CD4-positive, alpha-beta T cell treated with Interleukin-21 for 1 hour (primary cell): ENCODE measurements at regions not wholly inside any gene's neighbourhood (a gene's known extent, or its start where the extent isn't known, plus 50 kb on each side); places are given as distances from the start of the nearest gene placed in this dataset.

Experiments
- DNase-seq: peaks from one replicate; pipeline ENCODE4 v3.0.0-alpha.2; 2020

DNA sequence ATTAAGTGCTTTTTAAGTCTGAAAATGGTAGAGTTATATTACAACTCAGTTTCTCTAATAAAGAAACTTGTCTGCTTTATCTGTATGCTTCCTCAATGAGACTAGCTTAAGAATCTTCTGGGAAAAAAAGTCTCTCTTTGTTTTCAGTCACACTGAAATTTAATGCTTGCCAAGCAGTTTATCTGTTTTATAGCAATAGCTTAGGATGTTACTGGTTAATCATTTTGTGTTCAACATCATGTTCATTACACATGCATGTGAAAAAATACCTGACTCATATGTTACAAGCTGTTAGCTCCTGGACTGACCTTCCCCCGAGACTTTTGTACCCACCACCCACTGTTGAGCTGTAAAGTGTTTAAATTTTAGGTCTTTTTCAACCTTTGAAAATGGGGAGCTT, 706.2 kb upstream of the CBLB start:
- no peak for DNase-seq

DNA sequence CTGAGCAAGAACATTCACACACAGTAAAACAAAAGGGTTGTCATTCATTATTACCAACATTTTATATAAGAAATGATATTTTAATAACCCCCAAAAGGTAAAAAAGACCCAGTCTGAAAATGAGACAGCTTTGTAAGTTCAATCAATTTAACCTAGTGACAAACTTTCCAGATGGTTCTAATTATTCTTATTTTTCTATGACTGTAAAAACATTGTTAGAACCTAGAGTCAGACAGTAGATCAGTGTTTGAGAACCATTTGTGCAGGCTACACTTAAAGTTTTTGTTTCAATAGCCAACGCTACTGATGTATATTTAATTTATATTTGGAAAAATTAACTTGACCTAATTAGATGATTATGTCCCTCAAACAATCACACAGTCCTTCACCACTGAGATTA, 708.4 kb upstream of the CBLB start:
- no peak for DNase-seq

DNA sequence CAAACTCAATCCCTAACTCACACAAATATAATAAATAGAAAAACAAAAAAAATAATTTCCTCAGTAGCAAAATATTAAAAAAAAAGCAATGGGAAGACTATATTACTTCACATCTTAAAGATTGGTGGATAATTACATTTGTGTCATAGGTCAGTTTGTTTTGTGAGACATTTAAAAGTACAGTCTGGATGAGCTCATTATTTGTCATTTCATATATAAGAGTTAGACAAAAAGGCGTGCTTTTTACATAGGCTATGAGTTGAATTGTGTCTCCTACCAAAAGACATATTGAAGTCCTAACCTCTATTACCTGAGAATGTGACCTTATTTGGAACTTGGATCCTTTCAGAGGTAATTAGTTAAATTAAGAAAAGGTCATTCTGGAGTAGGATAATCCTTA, 710.1 kb upstream of the CBLB start:
- no peak for DNase-seq

DNA sequence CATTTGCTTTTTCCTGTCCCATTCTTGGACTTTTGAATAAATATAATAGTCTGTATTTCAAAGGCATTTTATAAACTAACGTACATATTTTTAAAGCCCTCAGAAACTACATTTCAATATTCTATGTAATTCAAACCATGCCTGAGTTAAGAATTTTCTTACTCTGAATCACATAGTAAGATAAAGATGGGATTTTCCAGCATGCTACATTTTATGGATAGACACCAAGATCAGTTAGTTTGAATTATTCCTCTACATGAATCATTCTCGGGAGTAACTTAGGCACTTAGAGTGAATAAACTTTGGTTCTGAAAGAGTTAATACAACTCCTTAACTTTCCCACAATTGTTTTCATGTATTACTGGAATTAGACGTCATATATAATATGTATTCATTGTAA, 713.3 kb upstream of the CBLB start:
- DNase-seq = no peak

DNA sequence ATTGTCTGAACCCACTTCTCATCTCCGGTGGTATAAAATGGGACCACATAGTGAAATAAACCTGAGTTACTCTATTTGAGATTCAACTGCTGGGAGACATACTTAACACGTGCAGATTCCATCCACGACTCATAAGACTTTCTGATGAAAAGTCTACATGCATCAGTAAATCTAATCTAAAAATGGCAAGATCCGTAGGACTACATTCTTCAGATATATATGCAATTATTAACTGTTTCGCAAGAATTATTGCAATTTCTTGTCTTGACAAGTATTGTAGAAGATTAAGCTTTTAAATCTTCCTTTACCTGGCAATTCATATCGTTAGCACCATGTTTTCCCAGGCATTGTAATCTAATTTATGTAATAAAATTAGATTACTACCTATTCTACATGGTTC, 718.7 kb upstream of the CBLB start:
- no peak for DNase-seq

DNA sequence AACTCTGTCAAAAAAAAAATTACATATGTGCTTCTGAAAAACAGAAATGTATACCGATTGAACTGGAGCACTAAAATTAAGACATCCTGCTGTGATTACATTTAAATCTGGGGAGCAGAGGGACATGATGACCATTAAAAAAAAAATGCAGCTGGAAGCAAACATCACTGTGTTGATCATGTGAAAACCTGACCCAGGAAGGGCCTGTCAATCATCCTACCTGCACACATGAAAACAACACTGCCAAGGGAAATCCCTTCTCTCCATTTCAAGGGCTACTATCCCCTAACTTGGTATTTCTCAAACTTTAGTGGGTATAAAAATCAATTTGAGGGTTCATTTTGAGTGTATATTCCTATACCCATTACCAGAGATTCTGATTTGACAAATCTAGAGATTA, 719.9 kb upstream of the CBLB start:
- DNase-seq = no peak

DNA sequence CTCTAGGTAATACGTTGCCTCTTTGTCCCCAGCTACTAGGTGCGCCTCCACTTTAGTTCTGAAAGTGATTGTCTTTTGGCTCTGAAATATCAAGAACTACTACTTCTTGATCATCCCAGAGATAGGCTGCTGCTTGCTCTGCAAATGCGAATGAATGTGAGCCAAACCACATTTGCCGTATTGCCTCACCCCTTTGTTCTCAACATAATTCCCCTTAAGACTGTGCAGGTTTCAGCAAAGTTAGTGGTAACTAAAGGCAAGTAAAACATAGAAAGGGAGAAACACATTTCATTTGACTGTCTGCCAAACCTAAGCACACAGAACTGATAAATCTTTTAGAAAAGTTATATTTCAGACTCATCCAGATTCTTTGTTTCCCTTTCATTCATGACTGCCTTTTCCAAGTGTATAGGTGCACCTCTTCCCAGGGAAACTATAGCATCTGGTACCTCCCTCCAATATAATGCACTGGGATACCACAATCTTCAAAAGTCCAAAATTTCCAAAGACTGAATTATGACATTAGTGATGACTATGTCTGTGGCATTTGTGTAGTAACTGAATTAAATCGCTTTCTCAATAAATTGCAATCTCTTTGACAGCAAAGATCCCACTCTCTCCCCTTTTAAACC, 720.6 kb upstream of the CBLB start:
- DNase-seq = no peak

DNA sequence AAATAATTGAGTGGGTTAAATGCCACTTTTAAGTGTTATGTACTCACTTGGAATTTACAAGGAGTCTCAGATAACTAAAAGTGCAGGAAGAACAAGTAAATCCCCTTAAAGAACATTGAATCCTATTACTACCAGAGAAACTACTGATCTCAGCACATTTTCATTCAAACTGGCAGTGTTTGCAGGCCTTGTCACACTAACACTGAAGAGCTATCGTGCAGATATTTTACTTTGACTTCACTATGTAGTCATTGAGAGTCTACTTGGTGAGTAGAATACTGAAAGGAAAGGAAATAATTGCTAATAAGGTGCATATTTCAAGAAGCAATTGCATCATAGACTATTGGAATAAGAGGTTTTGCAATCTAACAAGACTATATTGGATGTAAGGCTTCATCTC, 721.4 kb upstream of the CBLB start:
- DNase-seq = no peak

DNA sequence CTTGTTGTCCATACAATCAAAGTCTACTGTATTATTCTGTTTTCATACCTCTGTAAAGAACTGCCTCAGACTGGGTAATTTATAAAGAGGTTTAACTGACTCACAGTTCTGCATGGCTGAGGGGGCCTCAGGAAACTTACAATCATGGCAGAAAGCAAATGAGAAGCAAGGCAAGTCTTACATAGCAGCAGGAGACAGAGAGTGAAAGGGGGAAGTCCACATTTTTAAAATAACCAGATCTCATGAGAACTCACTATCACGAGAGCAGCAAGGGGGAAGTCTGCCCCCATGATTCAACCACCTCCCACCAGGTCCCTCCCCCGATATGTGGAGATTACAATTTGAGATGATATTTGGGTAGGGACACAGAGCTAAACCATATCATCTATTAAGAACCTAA, 724.6 kb upstream of the CBLB start:
- no peak for DNase-seq

DNA sequence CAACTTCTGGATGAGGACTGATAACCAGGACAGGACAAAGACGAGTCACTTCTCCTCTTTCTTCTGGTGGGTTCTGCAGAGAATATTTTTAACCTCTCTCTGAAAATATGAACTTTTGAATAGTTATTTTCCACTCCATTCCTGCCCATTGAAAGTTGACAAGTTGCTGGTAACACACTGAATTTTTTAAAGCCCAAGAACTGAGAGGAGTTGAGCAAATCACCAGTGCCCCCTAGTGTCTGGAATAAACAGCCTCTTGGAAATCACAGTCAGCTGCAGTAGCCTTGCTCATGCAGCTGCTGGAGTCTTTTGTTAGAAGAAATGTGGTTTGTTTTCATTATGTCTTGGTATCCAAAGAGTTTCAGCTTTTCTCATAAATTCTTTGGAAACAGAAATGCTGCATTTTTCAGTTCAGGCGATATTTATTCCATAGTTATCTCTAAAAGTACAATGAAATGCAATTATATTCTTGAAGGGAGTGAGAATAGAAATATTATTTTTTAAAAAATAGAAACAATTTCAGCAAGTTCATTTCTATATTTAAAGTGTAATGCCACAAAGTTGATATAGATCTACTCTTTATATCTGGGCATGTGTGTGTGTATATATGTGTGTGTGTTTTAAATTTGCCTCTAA, 741.0 kb upstream of the CBLB start:
- DNase-seq = peak; percentile 75

DNA sequence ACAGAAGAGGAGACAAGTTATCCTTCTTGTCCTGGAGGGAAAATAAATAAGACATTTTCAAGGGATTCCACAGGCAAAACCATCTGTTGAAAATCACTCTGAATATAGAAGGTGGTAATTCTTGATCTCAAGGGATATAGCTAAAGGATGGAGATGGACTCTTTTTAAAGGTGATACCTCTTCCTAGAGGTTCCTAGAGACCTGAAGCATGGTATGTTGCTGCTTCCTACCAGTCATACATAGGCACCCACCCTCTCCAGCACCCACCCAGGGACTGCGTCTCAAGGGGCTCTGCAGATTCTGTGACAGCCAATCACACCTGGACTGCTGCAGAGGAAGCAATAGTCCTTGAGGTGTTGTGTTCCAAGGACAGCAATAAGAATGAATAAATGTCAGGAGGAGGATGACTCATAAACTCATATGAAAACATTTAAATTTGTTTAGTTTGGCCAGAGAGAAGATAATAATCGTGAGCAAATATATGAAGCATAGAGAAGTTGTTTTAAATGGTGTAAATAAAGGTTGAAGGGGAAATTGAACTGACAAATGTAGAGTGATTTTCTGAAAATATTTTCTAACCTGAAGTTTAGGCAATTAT, 741.6 kb upstream of the CBLB start:
- DNase-seq = no peak

DNA sequence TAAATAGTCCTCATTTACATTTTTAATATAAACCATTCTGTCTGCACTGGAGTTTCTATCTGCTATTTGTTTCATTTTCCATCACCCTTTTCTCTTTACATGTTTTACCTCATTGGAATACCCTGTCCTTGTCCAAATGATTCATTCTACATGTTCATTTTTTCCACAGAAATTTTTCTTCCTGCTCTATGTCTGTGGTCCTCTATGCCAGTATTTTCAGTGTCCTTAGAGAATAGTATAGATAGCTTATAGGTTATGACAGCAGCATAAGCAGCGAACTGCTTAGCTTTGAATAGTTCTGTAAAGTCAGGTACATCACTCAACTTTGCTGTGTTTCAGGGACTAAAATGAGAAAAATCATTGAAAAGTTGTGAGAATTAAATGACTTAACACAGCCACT, 742.3 kb upstream of the CBLB start:
- no peak for DNase-seq

DNA sequence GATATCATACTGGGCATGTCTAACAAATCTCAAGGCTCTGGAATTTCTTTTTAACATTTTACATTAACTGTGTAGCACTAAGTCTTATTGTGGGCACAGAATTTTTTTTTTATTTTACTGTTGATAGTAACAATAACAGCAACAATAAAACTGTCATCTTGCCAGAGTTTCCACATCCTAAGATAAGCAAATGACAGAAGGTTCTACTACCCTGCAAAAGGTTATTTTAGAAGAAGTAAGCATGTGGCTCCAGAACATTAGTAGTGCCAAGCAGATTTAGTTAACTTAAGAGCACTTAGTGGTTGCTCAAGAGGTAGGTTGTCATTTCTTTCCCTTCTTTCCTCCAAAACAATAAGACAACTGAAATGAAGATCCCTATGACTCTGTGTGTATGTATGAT, 743.0 kb upstream of the CBLB start:
- DNase-seq = no peak

DNA sequence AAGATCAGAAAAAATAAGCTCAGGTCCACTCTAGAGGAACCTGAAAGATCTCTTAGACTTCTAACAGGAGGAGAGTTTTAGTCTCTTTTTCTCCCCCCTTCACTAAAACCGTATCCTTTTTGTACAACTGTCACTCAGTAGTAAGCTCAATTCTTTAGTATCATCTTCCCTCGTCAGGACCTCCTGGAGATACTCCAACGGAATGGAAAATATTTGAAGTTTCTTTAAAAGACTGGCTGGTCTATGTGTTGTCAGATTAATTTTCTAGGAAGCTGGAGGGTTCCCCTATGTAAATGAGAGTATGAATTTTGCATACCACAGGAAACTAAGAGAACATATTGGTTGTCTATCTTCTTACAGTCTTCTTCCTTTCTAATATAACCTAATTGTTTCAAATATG, 747.7 kb upstream of the CBLB start:
- no peak for DNase-seq

DNA sequence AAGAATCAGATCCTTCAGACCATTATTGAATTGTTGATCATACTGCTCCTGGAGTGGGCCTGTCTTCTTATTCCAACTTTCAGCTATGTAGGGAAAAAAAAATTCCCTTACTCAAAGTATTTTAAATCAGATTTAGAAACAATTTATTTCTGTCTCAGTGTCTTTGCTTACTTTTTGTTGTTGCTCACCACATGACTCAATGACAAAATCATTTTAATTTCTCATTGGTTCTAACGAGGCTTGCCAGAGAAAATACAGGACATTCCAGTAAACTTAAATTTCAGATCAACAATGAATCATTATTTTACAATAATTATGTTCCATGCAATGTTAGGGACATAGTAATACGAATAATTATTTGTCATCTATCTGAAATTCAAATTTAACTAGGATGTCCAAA, 748.5 kb upstream of the CBLB start:
- no peak for DNase-seq

DNA sequence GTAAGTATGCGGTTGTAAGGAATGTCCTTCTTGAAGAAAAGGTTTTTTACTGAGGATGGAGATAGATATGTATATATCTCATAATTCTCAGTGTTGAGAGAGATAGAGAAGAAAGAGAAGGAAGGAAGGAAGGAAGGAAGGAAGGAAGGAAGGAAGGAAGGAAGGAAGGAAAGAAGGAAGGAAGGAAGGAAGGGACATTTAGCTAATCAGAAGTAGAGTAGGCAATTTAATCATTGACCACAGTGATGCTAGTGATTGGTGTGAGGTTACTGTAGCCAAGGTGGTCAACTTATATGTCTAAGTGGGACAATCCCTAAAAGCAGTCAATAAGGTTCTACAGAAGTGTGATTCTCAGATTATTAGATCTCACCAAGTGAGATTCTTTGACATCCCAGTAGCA, 751.8 kb upstream of the CBLB start:
- DNase-seq = no peak

DNA sequence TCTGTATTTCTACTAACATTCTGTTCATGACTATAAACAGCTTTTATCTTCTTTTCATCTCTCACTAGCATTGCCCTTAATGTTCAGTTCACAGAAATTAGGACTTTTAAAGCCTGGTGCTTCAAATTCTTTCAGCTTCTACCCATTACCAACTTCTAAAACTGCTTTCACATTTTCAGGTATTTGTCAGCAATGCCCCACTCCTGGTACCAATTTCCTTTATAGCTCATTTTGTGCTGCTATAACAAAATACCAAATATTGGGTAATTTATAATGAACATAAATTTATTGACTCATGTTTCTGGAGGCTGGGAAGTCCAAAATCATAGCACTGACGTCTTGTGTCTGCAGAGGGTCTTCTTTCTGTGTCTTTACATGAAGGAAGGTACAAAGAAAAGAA, 753.1 kb upstream of the CCDC54 start:
- DNase-seq = no peak

DNA sequence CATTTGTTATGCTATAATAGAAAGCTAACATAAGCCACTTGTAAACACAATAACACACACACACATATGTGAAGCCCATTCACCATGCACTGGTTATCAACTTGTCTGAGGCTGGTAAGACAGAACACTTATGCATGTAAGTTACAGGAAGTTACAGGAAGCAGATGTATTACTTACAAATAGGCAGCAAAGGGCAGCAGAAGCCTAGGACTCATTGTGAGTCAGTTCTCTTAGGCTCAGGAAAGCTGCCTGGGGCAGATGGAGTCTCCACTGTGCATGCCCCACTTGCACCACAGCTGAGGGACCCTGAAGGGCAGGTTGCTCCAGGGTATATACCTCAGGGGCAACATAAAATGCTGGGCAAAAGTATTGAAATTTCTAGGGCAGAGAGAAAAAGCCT, 748.8 kb upstream of the CCDC54 start:
- DNase-seq = no peak

DNA sequence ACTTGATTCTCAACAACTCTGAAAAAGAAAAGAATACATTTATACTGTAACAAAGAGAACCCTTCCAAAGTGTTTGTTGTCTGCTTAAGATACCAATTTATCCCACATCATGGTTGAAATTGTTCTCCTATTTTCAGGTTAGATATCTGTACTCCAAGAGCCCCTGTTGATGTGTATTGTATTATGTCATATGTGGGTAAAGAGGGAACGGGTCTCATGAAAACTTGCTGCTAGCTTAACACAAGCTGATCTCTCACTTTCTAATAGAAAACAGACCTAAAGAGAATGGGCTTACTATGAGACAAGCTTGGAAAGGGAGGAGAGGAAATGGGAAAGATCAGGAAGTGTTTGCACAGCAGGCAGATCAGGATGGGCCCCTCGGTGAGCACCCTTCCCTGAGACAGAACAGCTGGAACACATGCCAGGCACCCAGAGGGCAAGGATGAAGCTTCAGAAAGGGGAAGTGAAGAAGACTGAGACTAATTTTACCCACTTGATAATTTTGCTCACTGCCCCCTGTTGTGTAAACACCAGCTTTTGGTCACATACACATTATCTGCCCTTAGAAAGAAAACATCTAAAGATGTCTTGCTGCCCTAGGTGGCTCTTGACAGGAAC, 747.9 kb upstream of the CCDC54 start:
- DNase-seq = no peak

DNA sequence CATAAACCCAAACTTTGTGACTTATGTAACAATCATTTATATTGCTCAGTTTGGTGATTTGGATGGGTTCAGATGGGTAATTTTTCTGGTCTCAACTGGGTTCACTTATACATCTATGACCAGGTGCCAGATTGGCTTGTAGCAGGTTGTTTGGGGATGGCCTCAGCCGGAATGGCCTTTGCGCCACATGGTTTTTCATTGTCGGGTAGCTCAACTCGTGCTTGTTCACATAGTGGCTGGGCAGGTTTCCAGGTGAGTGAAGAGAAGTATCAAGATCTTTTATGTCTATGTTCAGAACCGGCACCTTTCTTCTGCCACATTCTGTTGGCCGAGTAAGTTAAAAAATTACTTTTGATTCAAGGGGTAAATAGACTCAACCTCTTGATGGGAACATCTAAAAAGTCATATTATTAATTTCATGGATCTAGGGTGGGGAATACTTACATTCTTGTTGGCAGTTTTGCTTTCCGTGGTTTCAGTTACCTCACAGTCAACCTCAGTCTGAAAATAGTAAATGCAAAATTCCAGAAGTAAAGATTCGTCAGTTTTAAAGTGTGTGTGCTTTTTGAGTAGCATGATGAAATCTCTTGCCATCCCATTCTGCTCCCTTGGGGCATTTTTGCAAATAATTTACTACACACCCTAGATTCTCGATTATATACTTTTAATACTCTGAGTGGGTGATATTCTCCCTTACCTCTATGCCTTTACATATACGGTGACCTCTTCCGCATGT, 745.7 kb upstream of the CCDC54 start:
- no peak for DNase-seq

DNA sequence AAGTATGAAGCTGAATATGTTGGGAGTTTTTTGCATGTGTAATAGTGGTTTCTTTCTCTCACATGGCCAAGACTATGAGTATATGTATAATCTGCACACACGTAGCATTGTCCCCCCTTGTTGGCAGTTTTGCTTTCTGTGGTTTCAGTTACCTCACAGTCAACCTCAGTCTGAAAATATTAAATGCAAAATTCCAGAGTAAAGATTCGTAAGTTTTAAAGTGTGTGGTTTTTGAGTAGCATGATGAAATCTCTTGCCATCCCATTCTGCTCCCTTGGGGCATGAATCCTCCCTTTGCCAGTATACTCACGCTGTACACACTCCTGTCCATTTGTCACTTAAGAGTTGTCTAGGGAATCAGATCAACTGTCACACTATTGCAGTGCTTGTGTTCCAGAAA, 742.0 kb upstream of the CCDC54 start:
- DNase-seq = no peak

DNA sequence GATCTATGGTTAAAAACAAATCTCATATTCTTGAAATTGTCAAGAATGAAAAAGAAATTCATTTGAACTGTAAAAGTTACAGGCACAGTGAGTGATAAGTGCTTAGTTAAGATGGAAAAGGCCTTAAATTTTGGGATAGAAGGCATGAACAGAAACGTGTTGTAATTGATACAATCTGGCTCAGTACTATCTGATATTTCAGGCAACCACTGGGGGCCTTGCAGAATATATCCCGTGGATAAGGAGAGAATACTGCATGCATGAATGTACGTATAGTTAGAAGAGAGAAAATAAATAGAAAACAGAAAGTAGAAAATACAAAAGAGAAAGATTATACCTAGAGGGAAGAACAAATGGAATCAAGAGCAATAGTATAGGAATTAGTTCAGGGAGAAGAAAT, 741.4 kb upstream of the CCDC54 start:
- no peak for DNase-seq

DNA sequence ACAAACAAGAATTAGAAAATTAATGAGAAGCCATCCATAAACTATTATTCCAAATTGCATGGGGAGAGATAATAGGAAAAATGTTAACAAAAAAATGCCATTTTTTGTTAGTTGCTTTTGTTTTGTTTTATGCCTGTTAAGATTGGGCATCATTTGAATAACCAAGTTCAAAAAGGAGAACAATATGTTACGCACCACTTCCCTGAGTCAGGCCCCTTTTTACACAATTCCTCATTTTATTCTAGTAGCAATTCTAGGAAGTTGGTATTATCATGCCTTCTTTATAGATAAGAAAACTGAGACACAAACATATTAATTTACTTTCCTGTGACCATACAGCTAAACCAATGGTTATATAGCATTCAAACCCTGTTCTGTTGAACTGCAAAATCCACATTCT, 736.9 kb upstream of the CCDC54 start:
- DNase-seq = no peak

DNA sequence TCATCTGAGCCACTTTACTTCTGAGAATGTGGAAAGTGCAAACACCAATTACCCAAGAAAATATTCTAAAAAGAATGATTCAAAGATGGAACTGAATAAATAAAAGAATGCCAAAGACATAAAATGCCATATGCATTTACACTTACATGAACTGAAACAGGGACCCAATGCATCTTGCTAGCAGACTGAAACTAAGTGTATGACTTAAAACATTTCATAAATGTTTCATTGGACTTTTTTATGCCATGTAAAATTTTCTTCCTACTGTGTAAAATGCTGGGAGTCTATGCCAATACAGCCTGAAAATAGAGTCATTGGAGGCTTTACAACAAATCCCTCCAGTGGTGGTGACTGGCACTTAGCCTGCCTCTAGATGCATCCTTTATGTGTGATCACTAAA, 735.1 kb upstream of the CCDC54 start:
- DNase-seq = no peak
